HepG2 (cell line): ENCODE measurements at regions not wholly inside any gene's neighbourhood (a gene's known extent, or its start where the extent isn't known, plus 50 kb on each side); places are given as distances from the start of the nearest gene placed in this dataset.

Source experiments
- ASH2L ChIP-seq: fragments of 300-600, 200-600 bp; sonication (generic); IDR thresholded peaks from 2 replicates; pipeline ENCODE4 v1.7.0; 2017; ENCODE audit warnings: low read depth, mild to moderate bottlenecking, moderate library complexity, mixed read lengths, low read length; ENCODE audit not compliant: insufficient read length
- POLR2A ChIP-seq, 2 experiments: IDR thresholded peaks; 2 replicates each; pipeline ENCODE4 v1.6.1; 2011; ENCODE audit warnings: low read depth in 2 of 2, low read length in 2 of 2, mild to moderate bottlenecking in 1 of 2, moderate library complexity in 1 of 2; ENCODE audit not compliant: insufficient read depth in 1 of 2

GRCh38 chr11:95496901-95497300 is 265.9 kb upstream of the SESN3 start:
- TF ChIP-seq POLR2A (IDR thresholded peaks at IDR 0.05; ENCODE audit: insufficient read depth in 1 of 2, low read depth in 2 of 2, low read length in 2 of 2) (no peak), ASH2L (no peak)
